Endometrium (tissue), 2 donors: ENCODE measurements at regions not wholly inside any gene's neighbourhood (a gene's known extent, or its start where the extent isn't known, plus 50 kb on each side); places are given as distances from the start of the nearest gene placed in this dataset.
"Not testable (repeated sequence)": the region's sequence is repeated elsewhere in the genome, so short reads cannot be mapped to it uniquely, and the experiment has no call there.

Source experiments
- FAIRE-seq: peaks from 2 replicates; lab custom pipeline; 2012; peaks lifted over from hg19 to GRCh38; lab: Jason Lieb, UNC
- donor health status: control.
- donor health status: control.

DNA sequence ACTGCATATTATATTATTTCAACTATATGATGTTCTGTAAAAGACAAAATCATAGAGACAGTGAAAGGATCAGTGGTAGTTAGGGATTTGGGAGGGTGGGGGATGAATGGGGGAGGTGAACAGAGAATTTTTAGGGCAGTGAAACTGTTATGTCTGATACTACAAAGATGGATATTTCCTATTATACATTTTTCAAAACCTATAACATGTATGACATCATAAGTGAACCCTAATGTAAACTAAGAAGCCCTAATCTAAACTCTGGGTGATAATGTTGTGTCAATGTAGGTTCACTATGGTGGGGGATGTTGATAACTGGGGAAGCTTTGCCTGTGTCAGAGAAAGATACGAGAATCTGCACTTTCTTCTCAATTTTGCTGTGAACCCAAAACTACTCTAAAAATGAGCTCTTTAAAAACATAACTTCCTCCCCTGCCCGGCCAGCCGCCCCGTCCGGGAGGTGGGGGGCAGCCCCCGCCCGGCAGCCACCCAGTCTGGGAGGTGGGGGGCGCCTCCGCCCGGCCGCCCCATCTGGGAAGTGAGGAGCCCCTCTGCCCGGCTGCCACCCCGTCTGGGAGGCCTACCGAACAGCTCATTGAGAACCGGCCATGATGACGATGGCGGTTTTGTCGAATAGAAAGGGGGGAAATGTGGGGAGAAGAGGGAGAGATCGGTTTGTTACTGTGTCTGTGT is 234.4 kb downstream of the RPIA start:
- FAIRE-seq: no peak

DNA sequence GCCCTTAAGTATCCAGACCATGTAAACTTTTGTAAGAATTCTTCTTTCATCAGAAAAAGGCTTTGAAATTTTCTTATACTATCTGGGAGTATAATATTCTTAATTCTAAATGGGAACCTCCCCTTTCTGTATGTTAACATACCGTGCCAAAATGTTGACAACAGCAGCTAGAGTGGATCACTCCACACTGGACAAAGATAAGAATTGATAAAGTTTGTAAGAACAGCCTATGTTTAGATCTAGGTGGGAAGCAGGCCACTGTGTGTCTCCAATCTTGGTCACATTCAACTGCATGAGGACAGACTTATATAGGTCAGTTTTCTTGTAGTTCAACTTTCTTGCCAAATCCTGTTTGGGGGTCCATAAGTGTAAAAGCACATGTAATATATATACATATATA is 235.7 kb downstream of the RPIA start:
- FAIRE-seq: no peak

DNA sequence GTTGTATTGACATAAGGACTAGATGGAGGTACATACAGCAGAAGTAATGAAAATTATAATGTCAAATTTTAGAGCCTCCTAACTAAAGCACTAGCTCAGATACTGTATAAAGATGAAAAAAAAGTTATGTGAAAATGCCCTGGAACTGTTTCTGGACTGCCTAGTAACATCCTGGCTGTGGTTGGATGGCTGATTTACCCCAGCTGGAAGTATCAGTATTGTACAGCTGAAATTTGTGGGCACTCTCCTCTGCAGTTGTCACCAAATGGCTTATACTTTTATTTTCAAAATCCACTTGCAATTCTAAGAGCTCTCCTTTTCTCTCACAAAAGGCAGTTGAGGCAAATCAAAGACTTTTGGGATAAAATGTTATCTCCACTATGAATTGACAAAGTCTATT is 239.2 kb downstream of the RPIA start:
- no peak for FAIRE-seq

DNA sequence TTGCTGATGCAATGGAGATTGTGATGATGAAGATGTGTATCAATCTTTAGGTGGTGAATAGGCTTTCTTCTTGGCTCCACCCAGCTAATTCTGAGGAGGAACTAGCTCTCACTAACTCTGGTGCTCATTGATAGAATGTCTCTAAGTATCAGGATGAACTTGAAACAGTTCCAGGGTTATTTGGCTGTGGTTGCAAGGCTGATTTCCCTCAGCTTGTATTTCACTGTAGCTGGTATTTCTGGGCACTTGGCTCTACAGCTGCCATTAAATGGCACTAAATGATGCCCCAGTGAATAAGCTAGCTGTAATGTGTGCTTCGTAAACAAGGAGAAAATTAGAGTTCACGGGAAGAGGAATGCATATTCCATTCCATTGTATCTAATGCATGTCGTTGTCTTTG is 241.2 kb downstream of the RPIA start:
- FAIRE-seq: no peak

DNA sequence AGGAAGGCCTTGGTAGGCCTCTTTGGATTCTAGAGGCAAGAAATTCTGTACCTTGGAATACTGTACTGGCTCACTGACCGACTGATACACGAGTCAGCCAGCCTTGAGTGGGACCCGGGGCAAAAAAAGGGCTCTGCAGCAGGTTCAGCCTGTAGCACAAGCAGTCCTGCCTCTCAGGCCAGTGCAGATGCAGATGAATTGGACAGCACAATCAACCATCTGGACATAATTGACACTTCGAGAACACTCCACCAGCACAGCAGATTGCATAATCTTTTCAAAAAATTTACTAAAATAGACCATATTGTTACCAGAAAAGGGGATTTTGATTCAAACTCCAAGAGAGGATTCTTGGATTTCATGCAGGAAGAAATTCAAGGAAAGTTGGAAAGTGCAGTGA is 241.6 kb downstream of the RPIA start:
- no peak for FAIRE-seq

DNA sequence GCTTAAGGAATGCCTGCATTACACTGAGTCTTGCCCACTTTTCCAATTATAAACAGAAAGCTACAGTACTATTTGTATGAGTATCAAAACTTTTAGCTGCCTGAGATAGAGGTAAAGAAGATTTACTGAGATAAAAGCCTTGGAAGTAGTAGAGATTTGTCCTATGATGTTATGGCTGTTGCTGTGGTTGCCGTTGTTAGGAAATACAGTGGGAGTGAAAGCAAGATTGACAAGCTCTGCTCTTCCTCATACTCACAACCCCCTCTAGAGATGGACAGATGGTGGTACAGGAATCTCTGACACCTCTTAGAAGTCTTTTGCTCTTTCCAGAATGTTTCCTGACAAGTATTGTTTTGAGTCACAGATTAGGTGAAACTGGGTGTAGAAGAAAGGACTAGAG is 242.5 kb downstream of the RPIA start:
- no peak for FAIRE-seq

DNA sequence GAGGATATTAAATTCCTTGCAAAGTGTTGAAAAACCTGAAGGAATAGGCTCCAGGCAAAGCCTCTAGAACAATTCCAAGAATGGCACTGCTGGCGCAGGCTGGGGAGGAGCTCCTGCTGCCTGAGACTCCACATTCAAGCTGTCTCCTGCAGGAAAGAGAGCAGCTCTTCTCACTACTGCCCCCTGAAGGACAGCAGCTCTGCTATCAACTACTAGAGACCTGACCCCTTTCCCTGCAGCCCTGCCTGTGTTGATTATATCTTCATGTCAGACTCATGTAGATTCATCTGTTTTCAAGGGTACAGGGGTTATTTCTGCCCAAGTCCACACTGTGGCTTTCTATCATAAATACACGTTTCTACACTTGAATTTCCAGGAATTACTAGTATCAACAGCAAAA is 249.7 kb downstream of the RPIA start:
- not testable (repeated sequence) for FAIRE-seq

DNA sequence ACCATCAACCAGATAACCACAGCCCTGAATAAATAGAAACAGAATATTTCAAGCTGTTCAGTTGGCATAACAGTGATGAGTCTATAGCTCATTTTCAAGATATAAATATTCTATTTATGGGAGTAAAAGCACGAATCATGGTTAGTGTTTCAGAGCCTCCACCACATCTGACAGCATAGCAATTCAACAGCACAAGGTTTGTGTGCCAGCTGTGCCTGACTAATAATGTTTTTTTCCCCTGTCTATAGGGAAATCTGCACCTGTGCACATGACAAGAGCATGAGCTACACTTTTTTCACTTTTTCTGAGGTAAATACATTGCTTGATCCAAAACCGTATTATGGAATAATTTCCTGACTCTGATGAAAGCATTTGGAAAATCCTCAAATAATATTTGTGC is 251.3 kb downstream of the RPIA start:
- FAIRE-seq: no peak

DNA sequence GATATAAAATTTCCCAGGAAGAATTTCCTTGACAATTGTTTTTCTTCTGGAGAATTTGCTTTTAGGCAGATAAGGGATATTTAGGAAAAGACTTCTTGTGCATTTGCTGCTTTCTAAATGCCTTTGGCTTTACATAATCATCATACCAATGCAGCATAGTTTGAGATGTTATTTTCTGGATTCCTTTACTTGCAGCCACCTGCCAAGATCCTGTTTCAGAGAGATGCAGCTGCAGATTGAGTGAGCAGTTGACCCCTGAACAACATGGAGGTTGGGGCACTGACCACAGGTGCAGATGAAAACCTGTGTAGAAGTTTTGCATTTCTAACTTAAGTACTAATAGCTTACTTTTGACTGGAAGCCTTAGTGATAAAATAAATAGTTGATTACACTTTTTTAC is 257.9 kb downstream of the RPIA start:
- FAIRE-seq: no peak

DNA sequence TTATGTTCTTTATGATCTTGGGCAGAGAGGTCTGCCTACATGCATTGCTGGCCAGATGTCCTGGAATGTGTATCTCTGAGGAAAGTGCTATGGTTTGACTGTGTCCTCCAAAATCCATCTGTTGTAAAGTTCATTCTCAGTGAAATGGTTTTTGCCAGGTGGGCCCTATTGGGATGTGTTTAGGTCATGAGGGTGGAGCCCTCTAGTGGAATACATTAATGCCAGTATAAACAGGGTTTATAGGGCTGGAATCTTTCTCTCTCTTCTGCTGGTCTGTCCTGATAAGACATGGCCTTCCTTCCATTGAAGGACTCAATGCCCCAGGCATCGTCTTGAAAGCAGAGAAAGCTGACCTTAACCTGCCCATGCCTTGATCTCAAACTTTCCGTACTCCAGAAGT is 258.5 kb downstream of the RPIA start:
- FAIRE-seq: no peak

DNA sequence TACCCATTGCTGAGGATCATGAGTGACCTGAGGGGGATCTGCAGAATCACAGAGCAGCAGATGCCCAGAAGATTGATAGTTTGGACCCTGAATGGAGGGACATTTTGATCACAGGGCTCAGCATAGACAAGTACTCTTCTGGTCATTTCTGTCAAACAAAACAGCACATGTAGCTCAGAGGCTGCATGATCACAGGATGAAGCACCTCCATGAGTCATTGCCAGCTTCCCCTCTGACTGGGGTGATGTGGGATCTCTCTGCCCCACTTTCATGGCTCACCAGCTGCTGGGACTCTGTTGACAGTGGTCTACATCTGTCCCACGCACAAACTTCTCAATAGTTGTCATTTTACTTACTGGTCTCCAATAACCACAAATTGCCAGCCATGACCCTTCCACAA is 264.1 kb downstream of the RPIA start:
- FAIRE-seq: no peak

DNA sequence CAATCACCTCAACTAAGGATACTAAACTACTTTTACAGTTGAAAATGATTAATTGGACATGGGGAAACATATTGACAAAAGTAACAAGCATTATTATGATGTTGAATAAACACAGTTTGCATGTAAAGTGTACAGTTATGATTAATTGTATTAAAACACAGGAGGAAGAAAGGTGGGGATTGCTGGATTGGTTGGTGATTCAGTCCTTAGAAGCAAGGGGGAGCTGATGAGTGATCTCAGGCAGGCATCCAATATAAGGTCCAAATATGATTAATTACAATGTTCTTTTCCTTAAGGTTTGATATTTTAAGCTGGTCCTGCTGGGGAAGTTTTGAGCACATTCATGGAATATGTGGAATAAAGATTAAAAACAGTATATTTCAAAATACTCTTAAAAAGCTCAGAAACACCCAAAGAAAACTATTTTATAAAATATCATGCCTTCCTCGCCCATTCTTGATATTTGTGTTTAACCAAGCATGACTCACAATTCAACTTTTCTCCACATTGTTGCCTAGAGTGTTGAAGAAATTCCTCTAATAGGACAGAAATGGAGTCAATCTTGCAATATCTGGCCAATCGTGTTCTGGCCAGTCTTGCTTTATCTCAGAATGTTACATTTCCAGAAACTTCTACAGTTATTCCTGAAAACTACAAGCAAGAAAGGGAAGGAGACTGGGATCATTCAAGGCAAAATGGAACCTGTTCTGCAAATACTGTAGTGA is 268.2 kb downstream of the RPIA start:
- no peak for FAIRE-seq

DNA sequence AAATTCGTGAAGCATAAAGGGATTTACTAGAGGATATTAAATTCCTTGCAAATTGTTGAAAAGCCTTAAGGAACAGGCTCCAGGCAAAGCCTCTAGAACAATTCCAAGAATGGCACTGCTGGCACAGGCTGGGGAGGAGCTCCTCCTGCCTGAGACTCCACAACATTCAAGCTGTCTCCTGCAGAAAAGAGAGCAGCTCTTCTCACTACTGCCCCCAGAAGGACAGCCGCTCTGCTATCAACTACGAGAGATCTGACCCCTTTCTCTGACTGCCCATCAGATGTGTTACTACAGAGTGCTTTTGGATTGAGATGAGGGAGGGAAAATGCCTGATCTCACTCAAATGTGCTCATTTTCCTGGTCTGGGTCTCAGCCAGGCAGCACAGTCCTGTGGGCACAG is 269.9 kb downstream of the RPIA start:
- not testable (repeated sequence) for FAIRE-seq

DNA sequence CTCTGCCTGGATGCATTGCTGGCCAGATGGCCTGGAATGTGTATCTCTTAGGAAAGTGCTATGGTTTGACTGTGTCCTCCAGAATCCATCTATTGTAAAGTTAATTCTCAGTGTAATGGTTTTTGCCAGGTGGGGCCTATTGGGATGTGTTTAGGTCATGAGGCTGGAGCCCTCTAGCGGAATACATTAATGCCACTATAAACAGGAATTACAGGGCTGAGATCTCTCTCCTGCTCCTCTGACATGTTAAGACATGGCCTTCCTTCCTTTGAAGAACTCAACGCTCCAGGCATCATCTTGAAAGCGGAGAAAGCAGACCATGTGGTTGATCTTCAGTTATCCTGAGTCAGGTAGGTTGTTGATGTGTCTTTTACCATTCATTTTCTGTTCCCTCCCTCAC is 276.4 kb downstream of the RPIA start:
- FAIRE-seq: no peak

DNA sequence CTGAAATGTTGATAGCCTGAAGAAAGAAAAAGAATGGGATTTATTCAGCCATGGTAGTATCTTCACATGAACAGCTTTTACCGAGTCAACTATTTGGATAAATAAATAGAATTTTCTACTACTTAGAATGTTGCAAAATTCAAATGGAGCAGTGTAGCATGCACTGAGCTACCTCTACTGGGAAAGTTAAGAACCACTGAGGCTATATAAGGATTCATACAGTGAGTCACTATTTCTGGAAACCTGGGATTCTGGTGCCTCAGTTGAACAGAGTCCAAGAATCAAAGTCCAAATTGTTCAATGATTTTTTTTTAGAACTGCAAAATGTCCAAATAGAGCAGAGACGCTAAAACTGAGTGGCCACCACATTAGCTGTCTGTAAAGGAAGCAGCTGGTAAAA is 286.5 kb downstream of the RPIA start:
- FAIRE-seq: not testable (repeated sequence)

DNA sequence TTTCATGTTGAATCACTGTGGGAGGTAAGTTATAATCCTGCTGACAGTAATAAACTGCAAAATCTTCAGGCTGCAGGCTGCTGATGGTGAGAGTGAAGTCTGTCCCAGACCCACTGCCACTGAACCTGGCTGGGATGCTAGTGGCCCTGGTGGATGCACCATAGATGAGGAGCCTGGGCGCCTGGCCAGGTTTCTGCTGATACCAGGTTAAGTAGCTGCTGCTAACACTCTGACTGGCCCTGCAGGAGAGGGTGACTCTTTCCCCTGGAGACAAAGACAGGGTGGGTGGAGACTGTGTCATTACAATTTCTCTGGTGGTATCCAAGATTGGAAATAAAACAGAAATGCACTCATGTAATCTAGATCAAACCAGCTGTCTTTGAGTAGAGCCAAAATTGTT is 287.0 kb downstream of the RPIA start:
- FAIRE-seq: not testable (repeated sequence)

DNA sequence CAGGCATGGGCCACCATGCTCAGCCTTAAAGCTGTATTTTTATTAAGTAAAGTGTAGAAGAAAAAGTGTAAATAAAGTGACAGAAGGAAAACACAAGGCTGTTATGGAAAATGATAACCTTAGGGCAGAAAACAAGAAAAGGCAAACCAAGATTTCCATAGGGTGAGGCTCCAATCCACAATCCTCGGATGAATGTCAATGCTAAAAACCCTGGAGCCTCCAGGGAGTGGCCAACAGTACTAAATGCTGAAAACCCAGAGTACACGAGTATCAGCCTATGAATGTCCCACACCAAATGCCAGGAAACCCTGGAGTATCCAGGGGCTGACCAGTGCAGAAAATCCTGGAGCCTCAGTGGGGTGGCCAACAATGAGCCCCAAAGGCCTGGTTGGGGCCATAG is 292.6 kb downstream of the RPIA start:
- FAIRE-seq: not testable (repeated sequence)

DNA sequence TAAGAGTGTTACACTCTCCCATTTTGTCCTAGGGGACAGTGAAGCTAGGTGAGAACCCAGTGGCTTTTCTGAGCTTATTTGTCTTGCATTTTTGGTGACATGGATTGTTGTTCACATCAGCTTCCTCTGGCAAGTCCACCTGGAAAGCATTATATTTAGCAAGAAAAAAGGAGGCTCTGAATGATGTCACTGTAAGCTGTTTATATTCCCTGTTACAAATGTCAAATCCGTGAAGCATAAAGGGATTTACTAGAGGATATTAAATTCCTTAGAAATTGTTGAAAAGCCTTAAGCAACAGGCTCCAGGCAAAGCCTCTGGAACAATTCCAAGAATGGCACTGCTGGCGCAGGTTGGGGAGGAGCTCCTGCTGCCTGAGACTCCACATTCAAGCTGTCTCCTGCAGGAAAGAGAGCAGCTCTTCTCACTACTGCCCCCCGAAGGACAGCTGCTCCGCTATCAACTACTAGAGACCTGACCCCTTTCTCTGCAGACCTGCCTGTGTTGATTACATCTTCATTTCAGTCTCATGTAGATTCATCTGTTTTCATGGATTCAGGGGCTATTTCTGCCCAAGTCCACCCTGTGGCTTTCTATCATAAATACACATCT is 295.4 kb downstream of the RPIA start:
- FAIRE-seq: not testable (repeated sequence)

DNA sequence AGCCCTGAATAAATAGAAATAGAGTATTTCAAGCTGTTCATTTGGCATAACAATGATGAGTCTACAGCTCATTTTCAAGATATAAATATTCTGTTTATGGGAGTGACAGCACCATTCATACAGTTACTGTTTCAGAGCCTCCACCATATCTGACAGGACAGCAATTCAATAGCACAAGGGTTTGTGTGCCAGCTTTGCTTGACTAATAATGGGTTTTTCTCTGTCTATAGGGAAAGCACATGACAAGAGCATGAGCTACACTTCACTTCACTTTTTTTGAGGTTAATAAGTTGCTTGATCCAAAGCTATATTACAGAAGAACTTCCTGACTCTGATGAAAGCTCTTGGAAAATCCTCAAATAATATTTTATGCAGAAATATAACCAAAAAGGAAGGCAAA is 297.1 kb downstream of the RPIA start:
- FAIRE-seq: not testable (repeated sequence)

DNA sequence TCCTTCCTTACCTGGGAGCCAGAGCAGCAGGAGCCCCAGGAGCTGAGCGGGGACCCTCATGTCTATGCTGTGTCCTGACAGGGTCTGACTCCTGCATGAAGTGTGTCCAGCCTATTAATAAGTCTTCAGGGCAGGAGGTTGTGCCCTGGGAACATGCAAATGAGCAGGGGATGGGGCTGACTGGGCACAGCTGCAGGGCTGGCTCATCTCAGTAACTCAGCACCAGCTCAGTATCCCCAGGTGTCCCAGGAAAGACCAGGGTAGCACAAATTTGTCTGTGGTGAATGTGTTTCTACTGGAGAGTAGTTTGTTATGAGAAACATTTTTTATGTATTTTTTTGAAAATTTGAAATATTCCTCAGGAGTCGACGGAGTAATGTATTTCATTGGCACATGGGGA is 301.3 kb downstream of the RPIA start:
- not testable (repeated sequence) for FAIRE-seq

DNA sequence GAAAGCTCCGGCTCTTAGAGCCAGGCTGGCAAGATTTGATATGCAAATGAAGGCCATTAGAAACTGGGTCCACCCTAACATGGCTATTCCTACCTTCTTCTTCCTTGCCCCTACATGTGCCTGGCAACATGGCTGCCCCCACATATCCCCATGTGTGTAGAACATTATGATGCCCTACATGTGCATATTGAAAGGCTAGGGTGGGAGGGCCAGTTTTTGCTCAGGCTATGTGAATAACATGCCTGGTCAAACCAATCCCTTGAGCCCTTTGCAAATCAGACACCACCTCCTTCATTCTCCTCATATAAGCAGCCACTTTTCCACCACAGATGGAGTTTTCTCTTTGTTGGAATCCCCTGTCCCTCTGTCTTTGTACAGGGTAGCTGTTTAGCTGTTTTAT is 303.4 kb downstream of the RPIA start:
- FAIRE-seq: not testable (repeated sequence)

DNA sequence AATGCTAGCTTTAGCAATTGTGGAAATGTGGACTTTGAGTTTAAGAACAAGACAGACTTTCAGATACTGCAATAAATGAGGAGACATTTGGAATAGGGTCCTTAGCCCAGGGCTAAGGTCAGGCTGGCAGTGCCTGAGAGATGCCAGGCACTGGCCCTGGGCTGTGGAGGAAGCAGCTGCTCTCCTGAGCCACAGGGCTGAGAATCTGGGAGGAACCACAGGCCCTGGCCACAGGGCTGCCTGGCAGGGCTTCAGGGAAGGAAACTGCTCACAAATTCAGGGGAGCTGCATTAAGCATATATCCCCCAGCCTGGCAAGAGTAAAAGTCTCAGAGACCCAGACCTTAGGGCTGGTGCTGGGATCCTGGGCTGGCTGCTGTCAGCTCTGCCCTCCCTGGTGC is 305.1 kb downstream of the RPIA start:
- not testable (repeated sequence) for FAIRE-seq

DNA sequence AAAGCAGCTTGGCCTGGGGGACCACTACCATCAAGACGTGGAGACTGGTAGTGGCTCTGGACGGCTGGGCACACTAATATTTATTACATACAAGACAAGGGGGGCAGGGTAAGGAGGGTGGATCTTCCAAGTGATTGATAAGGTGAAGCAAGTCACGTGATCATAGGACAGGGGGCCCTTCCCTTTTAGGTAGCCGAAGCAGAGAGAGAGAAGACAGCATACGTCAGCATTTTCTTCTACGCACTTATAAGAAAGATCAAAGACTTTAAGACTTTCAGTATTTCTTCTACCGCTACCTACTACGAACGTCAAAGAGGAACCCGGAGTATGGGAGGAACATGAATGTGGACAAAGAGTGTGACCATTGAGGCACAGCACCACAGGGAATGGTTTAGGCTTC is 307.9 kb downstream of the RPIA start:
- no peak for FAIRE-seq

DNA sequence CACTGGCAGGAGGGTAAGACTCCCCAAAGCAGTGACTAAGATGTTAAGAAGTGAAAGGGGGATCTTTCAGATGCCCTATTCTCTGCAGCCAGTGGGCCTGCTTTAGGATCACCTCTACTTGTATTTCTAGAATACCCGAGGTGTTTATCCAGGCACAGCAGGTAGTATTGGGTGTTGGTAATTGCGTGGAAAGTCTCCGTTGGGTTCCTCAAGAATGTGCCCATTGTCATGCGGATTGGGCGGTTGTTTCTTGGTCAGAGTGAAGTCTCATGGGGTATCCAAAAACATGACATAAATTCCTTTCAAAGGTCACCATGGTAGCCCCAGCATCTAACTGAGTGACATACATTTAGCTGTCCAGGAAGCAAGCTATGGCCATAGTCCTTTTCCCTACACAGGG is 308.8 kb downstream of the RPIA start:
- FAIRE-seq: no peak
